Aorta (tissue), 5 donors: ENCODE measurements at regions not wholly inside any gene's neighbourhood (a gene's known extent, or its start where the extent isn't known, plus 50 kb on each side); places are given as distances from the start of the nearest gene placed in this dataset.
"Not testable (repeated sequence)": the region's sequence is repeated elsewhere in the genome, so short reads cannot be mapped to it uniquely, and the experiment has no call there.

Experiments
- ATAC-seq: fragments of 200-7000 bp; cut with Tn5 transposase; one replicate; pipeline ENCODE4 v1.9.1; 2022; ENCODE audit warnings: moderate library complexity; ENCODE audit not compliant: low FRiP score
- DNase-seq, 2 donors: peaks; one replicate each; pipeline ENCODE4 v3.0.0-alpha.2; 2020
- H3K27ac ChIP-seq, 2 donors: one replicate each; pipeline ENCODE4 v1.5.1; 2013; ENCODE audit warnings: low read length in 2 of 2, mild to moderate bottlenecking in 2 of 2, moderate library complexity in 2 of 2, control low read depth in 1 of 2, inconsistent platforms in 1 of 2, low read depth in 1 of 2
- H3K27me3 ChIP-seq, 2 donors: one replicate each; pipeline ENCODE4 v1.6.1; 2013; ENCODE audit warnings: control low read depth in 1 of 2, low read length in 1 of 2, mild to moderate bottlenecking in 1 of 2, moderate library complexity in 1 of 2; ENCODE audit not compliant: insufficient read depth in 2 of 2, control insufficient read depth in 1 of 2
- H3K36me3 ChIP-seq, 2 donors: one replicate each; pipeline ENCODE4 v1.6.1; 2013; ENCODE audit warnings: control low read depth in 1 of 2, low read length in 1 of 2, mild to moderate bottlenecking in 1 of 2; ENCODE audit not compliant: insufficient read depth in 2 of 2, control insufficient read depth in 1 of 2
- H3K4me1 ChIP-seq, 2 donors: one replicate each; pipeline ENCODE4 v1.6.1; 2013; ENCODE audit warnings: low read length in 2 of 2, control low read depth in 1 of 2, mild to moderate bottlenecking in 1 of 2, moderate library complexity in 1 of 2; ENCODE audit not compliant: insufficient read depth in 2 of 2, control insufficient read depth in 1 of 2
- H3K4me3 ChIP-seq, 2 donors: one replicate each; pipeline ENCODE4 v1.5.1; 2013; ENCODE audit warnings: low read length in 2 of 2, control low read depth in 1 of 2, mild to moderate bottlenecking in 1 of 2
- H3K9me3 ChIP-seq: one replicate; pipeline ENCODE4 v1.6.1; 2013; ENCODE audit warnings: mild to moderate bottlenecking, low read length; ENCODE audit not compliant: control insufficient read depth
- WGBS, 2 donors: extraction: QIAGEN DNeasy Blood & Tissue Kit; methylation state at CpG; one replicate each; pipeline ENCODE4 v1.1.7; 2013; 5-methylcytosine and 5-hydroxymethylcytosine counted together
- intact Hi-C, 2 donors: fragments of 100-400 bp; cut with DNase I; formaldehyde crosslinking; loops; one replicate each; pipeline versions ENCODE4 v1.14.2 to v1.15.0; 2022
- donor health status: healthy with polysubstance abuse.
- donor health status: Bipolar disorder and iron deficiency.
- donor health status: DM: no; HTN: no; CAD: no.
- donor health status: DM: no; HTN: no; CAD: no.
- donor health status: DM: yes; HTN: yes; CAD: no.

DNA sequence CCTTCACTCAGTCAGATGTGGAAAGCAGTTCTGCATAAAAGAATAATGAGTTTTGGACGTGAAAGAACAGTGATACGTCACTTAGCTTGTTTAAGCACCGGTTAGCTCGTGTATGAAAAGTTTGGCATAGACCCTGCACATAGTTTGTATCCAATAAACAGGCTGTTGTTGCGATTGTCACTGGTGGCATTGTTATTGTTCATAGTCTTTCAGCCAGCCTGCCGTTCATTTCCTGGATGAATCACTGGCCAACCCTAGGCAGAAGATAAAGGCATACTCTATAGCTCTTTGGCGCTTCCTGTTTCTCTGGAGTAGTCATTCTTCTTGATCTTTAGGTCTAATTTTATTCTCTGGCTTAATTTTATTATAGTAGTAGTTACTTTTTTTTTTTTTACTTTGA, 57.8 kb upstream of the ANKRD30A start:
- no peaks in the 10 kb centered on the region for H3K4me1 ChIP-seq
- ATAC-seq, result no peak
- WGBS, 2 donors, result 68 to 72% methylated on average over 7 of the region's 7 CpGs
- intact Hi-C loops, result no loop called here
- H3K27me3 ChIP-seq, result no peaks in the 10 kb centered on the region
- H3K36me3 ChIP-seq, result no peaks in the 10 kb centered on the region
- no peak overlapping the region for H3K4me3 ChIP-seq
- H3K9me3 ChIP-seq, result no peaks in the 10 kb centered on the region
- H3K27ac ChIP-seq, result no peak overlapping the region
- DNase-seq, result no peak

DNA sequence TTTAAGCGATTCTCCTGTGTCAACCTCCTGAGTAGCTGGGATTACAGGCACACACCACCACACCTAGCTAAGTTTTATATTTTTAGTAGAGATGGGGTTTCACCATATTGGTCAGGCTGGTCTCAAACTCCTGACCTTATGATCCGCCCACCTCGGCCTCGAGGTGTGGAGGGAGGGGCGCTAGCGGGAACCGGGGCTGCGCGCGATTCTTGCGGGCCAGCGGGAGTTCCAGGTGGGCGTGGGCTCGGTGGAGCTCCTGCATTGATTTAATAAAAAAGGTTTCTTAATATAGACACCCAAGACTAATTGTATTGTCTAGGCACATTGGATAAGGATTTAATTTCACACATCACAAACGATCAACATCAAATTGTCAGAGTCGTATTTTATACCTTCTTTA, 63.1 kb upstream of the ANKRD30A start:
- H3K4me3 ChIP-seq, DNase-seq, H3K4me1 ChIP-seq, intact Hi-C loops, H3K27me3 ChIP-seq, H3K36me3 ChIP-seq, H3K9me3 ChIP-seq, H3K27ac ChIP-seq, ATAC-seq: not testable (repeated sequence)
- 92% methylated on average over 16 of the region's 16 CpGs for WGBS, 2 donors

DNA sequence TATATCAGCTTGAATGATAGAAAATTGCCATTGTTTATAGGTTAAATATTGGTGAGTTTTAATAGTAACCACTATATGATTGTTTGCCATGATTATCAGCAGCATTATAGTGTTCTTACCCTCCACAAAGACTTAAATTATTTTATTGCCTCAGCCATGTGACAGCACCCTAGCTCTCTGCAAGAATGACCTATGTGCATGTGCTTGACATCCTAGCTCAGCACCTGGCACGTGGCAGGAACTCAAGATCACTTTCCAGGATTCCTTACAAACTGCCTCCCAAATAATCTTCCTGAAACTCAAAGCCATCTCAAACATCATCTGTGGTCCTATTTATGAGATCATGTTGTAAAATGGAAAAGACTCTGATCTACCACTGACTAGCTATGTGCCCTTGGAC, 68.1 kb upstream of the ANKRD30A start:
- DNase-seq (no peak), ATAC-seq (no peak)
- no peaks in the 10 kb centered on the region for H3K9me3 ChIP-seq
- no peaks in the 10 kb centered on the region for H3K36me3 ChIP-seq
- 26 to 37% methylated on average over 1 of the region's 1 CpG for WGBS, 2 donors
- intact Hi-C loops, result no loop called here
- H3K27ac ChIP-seq, result no peak overlapping the region
- no peaks in the 10 kb centered on the region for H3K27me3 ChIP-seq
- no peaks in the 10 kb centered on the region for H3K4me1 ChIP-seq
- no peak overlapping the region for H3K4me3 ChIP-seq

DNA sequence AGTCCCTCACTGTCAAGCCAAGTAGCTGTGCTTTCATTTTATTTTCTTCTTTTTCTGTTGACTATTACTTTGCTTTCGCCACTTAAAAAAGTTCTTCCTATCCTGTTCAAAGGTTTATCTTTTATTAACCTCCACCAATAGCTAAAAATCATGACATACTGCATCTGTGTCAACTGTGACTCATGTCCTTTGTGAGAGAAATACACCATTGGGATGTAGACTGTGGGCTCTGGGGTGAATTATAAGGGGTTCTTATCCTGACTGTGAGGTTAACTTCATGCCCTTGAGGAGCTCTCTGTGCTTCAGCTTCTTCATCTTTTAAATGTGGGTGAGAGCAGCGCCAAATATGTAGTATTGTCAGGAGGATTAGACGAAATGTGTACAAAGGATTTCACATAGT, 71.9 kb upstream of the ANKRD30A start:
- intact Hi-C loops, result no loop called here

DNA sequence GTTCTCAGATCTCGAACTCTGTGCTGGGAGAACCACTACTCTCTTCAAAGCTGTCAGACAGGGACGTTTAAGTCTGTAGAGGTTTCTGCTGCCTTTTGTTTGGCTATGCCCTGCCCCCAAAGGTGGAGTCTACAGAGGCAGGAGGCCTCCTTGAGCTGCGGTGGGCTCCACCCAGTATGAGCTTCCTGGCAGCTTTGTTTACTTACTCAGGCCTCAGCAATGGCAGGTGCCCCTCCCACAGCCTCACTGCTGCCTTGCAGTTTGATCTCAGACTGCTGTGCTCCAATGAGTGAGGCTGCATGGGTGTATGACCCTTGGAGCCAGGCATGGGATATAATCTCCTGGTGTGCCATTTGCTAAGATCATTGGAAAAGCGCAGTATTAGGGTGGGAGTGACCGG, 75.4 kb upstream of the ANKRD30A start:
- H3K36me3 ChIP-seq, H3K9me3 ChIP-seq, DNase-seq, H3K4me3 ChIP-seq, ATAC-seq, H3K27me3 ChIP-seq, intact Hi-C loops, H3K27ac ChIP-seq, H3K4me1 ChIP-seq: not testable (repeated sequence)
- 84 to 86% methylated on average over 5 of the region's 5 CpGs for WGBS, 2 donors

More for the DNA sequence above, 71.9 kb upstream of the ANKRD30A start:
- 78 to 79% methylated on average over 3 of the region's 3 CpGs for WGBS, 2 donors
- no peak overlapping the region for H3K4me3 ChIP-seq
- peaks cover 4% of the 10 kb centered on the region for H3K9me3 ChIP-seq
- H3K36me3 ChIP-seq, result no peaks in the 10 kb centered on the region
- DNase-seq, result no peak
- no peaks in the 10 kb centered on the region for H3K4me1 ChIP-seq
- no peak for ATAC-seq
- H3K27me3 ChIP-seq, result no peaks in the 10 kb centered on the region
- H3K27ac ChIP-seq, result no peak overlapping the region

DNA sequence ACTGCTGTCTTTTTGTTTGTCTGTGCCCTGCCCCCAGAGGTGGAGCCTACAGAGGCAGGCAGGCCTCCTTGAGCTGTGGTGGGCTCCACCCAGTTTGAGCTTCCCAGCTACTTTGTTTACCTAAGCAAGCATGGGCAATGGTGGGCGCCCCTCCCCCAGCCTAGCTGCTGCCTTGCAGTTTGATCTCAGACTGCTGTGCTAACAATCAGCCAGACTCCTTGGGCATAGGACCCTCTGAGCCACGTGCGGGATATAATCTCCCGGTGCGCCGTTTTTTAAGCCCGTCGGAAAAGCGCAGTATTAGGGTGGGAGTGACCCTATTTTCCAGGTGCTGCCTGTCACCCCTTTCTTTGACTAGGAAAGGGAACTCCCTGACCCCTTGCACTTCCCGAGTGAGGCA, 81.1 kb upstream of the ANKRD30A start:
- H3K4me3 ChIP-seq, H3K36me3 ChIP-seq, H3K27me3 ChIP-seq, intact Hi-C loops, DNase-seq, ATAC-seq, H3K9me3 ChIP-seq, H3K4me1 ChIP-seq, H3K27ac ChIP-seq: not testable (repeated sequence)
- 88 to 90% methylated on average over 10 of the region's 10 CpGs for WGBS, 2 donors

DNA sequence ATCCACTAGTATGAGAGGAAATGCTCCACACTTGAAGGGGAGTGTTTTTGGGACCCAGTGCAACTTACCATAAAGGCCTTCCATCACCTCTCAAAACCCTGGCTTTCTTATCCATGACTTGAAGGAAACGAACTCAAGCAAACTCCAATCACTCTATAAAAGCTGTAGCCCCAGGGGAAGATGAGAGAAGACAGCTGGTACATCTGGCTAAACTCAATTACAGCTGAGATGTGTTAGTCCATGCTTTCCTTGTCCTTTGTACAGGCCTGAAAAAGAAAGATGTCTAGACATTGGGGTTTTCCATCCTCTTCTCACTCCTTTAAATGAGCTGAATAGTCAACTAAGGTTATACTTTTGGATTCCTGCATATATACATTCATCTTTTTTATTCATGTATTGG, 89.5 kb upstream of the ANKRD30A start:
- no peak overlapping the region for H3K27ac ChIP-seq
- no peaks in the 10 kb centered on the region for H3K4me1 ChIP-seq
- H3K9me3 ChIP-seq, result no peaks in the 10 kb centered on the region
- no peaks in the 10 kb centered on the region for H3K36me3 ChIP-seq
- no peaks in the 10 kb centered on the region for H3K27me3 ChIP-seq
- DNase-seq (no peak), ATAC-seq (no peak)
- H3K4me3 ChIP-seq, result no peak overlapping the region
- intact Hi-C loops, result no loop called here
- 22 to 44% methylated on average over 1 of the region's 1 CpG for WGBS, 2 donors

DNA sequence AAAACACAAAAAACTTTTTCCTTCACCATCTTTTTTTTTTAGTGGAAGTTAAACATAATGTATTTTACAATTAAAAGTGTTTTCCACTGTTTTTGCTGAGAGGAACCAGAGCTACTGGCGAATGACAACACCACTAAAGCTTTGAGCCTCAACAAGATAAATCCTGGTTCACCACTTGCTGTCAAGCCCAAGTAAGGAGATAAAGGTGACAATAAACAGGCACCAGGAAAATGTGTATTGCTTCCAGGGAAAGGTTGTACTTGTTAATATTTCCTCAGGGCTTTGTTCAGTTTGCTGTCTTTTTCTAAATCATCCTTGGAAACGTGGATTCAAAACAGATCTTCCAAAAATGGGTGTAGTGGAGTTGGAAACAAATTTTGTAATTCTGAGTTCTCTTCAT, 109.9 kb upstream of the ANKRD30A start:
- intact Hi-C loops, result no loop called here
- Histone ChIP-seq H3K4me3 (no peak overlapping the region), H3K27me3 (no peaks in the 10 kb centered on the region), H3K4me1 (no peaks in the 10 kb centered on the region), H3K9me3 (no peaks in the 10 kb centered on the region), H3K36me3 (no peaks in the 10 kb centered on the region), H3K27ac (no peak overlapping the region)
- no peak for ATAC-seq
- no peak for DNase-seq
- WGBS, 2 donors, result 55 to 59% methylated on average over 2 of the region's 2 CpGs

DNA sequence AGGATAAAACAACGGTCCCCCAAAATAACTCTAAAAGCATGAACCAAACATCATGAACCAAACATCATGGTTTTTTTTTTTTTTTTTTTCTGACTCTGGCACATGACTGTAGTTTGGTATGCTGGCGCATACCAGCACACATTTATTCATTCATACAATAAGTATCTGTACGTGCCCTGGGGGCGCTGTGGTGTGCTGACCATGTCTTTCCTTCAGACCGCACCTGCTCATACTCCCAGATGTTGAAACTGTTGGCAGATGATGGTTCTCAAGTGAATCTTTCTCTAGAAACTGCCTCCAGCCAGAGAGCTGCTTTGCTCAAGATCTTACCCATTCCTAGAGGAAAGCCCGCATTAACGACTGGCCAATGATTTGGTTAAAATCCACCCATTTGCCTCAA, 114.7 kb upstream of the ANKRD30A start:
- Histone ChIP-seq H3K27me3 (no peaks in the 10 kb centered on the region), H3K27ac (no peak overlapping the region), H3K9me3 (no peaks in the 10 kb centered on the region), H3K36me3 (no peaks in the 10 kb centered on the region), H3K4me3 (no peak overlapping the region), H3K4me1 (no peaks in the 10 kb centered on the region)
- DNase-seq (no peak), ATAC-seq (no peak)
- intact Hi-C loops, result no loop called here
- WGBS, 2 donors, result 73 to 76% methylated on average over 7 of the region's 7 CpGs
